Aorta (tissue), 5 donors: ENCODE measurements at regions not wholly inside any gene's neighbourhood (a gene's known extent, or its start where the extent isn't known, plus 50 kb on each side); places are given as distances from the start of the nearest gene placed in this dataset.

ENCODE experiments used
- ATAC-seq: fragments of 200-7000 bp; cut with Tn5 transposase; one replicate; pipeline ENCODE4 v1.9.1; 2022; ENCODE audit warnings: moderate library complexity; ENCODE audit not compliant: low FRiP score
- DNase-seq, 2 donors: peaks; one replicate each; pipeline ENCODE4 v3.0.0-alpha.2; 2020
- H3K27ac ChIP-seq, 2 donors: one replicate each; pipeline ENCODE4 v1.5.1; 2013; ENCODE audit warnings: low read length in 2 of 2, mild to moderate bottlenecking in 2 of 2, moderate library complexity in 2 of 2, control low read depth in 1 of 2, inconsistent platforms in 1 of 2, low read depth in 1 of 2
- H3K27me3 ChIP-seq, 2 donors: one replicate each; pipeline ENCODE4 v1.6.1; 2013; ENCODE audit warnings: control low read depth in 1 of 2, low read length in 1 of 2, mild to moderate bottlenecking in 1 of 2, moderate library complexity in 1 of 2; ENCODE audit not compliant: insufficient read depth in 2 of 2, control insufficient read depth in 1 of 2
- H3K36me3 ChIP-seq, 2 donors: one replicate each; pipeline ENCODE4 v1.6.1; 2013; ENCODE audit warnings: control low read depth in 1 of 2, low read length in 1 of 2, mild to moderate bottlenecking in 1 of 2; ENCODE audit not compliant: insufficient read depth in 2 of 2, control insufficient read depth in 1 of 2
- H3K4me1 ChIP-seq, 2 donors: one replicate each; pipeline ENCODE4 v1.6.1; 2013; ENCODE audit warnings: low read length in 2 of 2, control low read depth in 1 of 2, mild to moderate bottlenecking in 1 of 2, moderate library complexity in 1 of 2; ENCODE audit not compliant: insufficient read depth in 2 of 2, control insufficient read depth in 1 of 2
- H3K4me3 ChIP-seq, 2 donors: one replicate each; pipeline ENCODE4 v1.5.1; 2013; ENCODE audit warnings: low read length in 2 of 2, control low read depth in 1 of 2, mild to moderate bottlenecking in 1 of 2
- H3K9me3 ChIP-seq: one replicate; pipeline ENCODE4 v1.6.1; 2013; ENCODE audit warnings: mild to moderate bottlenecking, low read length; ENCODE audit not compliant: control insufficient read depth
- WGBS, 2 donors: extraction: QIAGEN DNeasy Blood & Tissue Kit; methylation state at CpG; one replicate each; pipeline ENCODE4 v1.1.7; 2013; 5-methylcytosine and 5-hydroxymethylcytosine counted together
- intact Hi-C, 2 donors: fragments of 100-400 bp; cut with DNase I; formaldehyde crosslinking; loops; one replicate each; pipeline versions ENCODE4 v1.14.2 to v1.15.0; 2022
- donor health status: healthy with polysubstance abuse.
- donor health status: Bipolar disorder and iron deficiency.
- donor health status: DM: no; HTN: no; CAD: no.
- donor health status: DM: no; HTN: no; CAD: no.
- donor health status: DM: yes; HTN: yes; CAD: no.

GRCh38 chr3:113051787-113052186 lies 61.0 kb downstream of the GTPBP8 start:
- Histone ChIP-seq H3K36me3 (no peaks in the 10 kb centered on the region), H3K27me3 (no peaks in the 10 kb centered on the region), H3K27ac (no peak overlapping the region), H3K9me3 (no peaks in the 10 kb centered on the region), H3K4me1 (no peaks in the 10 kb centered on the region), H3K4me3 (peak overlapping the region in 1 of 2 donors; percentile 32)
- peak; percentile 55 for ATAC-seq
- no peak for DNase-seq
- intact Hi-C loops = loop anchor here (1.0 to 10.0 kb wide), 5 partner anchors 81 to 573 kb away; no protein-coding TSS in a partner anchor
- 5 to 15% methylated on average over 3 of the region's 3 CpGs for WGBS, 2 donors

- Histone ChIP-seq H3K27me3 (no peaks in the 10 kb centered on the region), H3K4me3 (no peak overlapping the region), H3K36me3 (no peaks in the 10 kb centered on the region), H3K27ac (no peak overlapping the region), H3K9me3 (no peaks in the 10 kb centered on the region), H3K4me1 (no peaks in the 10 kb centered on the region)
- intact Hi-C loops = loop anchor here (5.0 to 10.0 kb wide), 3 partner anchors 79 to 572 kb away; no protein-coding TSS in a partner anchor
- ATAC-seq (no peak), DNase-seq (no peak)
- 90 to 100% methylated on average over 3 of the region's 3 CpGs for WGBS, 2 donors
Observed at GRCh38 chr3:113053169-113053568, 62.4 kb downstream of the GTPBP8 start.

- Histone ChIP-seq H3K4me3 (no peak overlapping the region), H3K27ac (no peak overlapping the region), H3K9me3 (no peaks in the 10 kb centered on the region), H3K27me3 (no peaks in the 10 kb centered on the region), H3K4me1 (no peaks in the 10 kb centered on the region), H3K36me3 (no peaks in the 10 kb centered on the region)
- no peak for DNase-seq
- 0 to 53% methylated on average over 1 of the region's 1 CpG for WGBS, 2 donors
- intact Hi-C loops = loop anchor here (2.0 to 10.0 kb wide), 4 partner anchors 78 to 570 kb away; no protein-coding TSS in a partner anchor
- no peak for ATAC-seq
Observed at GRCh38 chr3:113054552-113054951, 63.8 kb downstream of the GTPBP8 start.

GRCh38 chr3:113055201-113055600 lies 64.4 kb downstream of the GTPBP8 start:
- no peak for ATAC-seq
- no peak for DNase-seq
- no peaks in the 10 kb centered on the region for H3K36me3 ChIP-seq
- no peaks in the 10 kb centered on the region for H3K27me3 ChIP-seq
- H3K27ac ChIP-seq = no peak overlapping the region
- no peak overlapping the region for H3K4me3 ChIP-seq
- no peaks in the 10 kb centered on the region for H3K9me3 ChIP-seq
- H3K4me1 ChIP-seq = no peaks in the 10 kb centered on the region
- intact Hi-C loops = loop anchor here in 1 of 2 donors (2.0 to 10.0 kb wide), 2 partner anchors 240 to 570 kb away; no protein-coding TSS in a partner anchor

- no peaks in the 10 kb centered on the region for H3K9me3 ChIP-seq
- H3K4me1 ChIP-seq = no peaks in the 10 kb centered on the region
- DNase-seq (no peak), ATAC-seq (no peak)
- intact Hi-C loops = loop anchor here in 1 of 2 donors (2.0 to 10.0 kb wide), 2 partner anchors 239 to 569 kb away; no protein-coding TSS in a partner anchor
- H3K36me3 ChIP-seq = no peaks in the 10 kb centered on the region
- no peak overlapping the region for H3K4me3 ChIP-seq
- H3K27ac ChIP-seq = no peak overlapping the region
- WGBS, 2 donors = 88 to 95% methylated on average over 5 of the region's 5 CpGs
- no peaks in the 10 kb centered on the region for H3K27me3 ChIP-seq
Observed at GRCh38 chr3:113055961-113056360, 65.2 kb downstream of the GTPBP8 start.

GRCh38 chr3:113057117-113057516 lies 66.3 kb downstream of the GTPBP8 start:
- H3K4me1 ChIP-seq = no peaks in the 10 kb centered on the region
- no peak overlapping the region for H3K27ac ChIP-seq
- no peaks in the 10 kb centered on the region for H3K27me3 ChIP-seq
- H3K4me3 ChIP-seq = no peak overlapping the region
- intact Hi-C loops = loop anchor here in 1 of 2 donors (10.0 kb wide), 1 partner anchor 568 kb away; no protein-coding TSS in a partner anchor
- DNase-seq (no peak), ATAC-seq (no peak)
- no peaks in the 10 kb centered on the region for H3K36me3 ChIP-seq
- WGBS, 2 donors = 75 to 76% methylated on average over 3 of the region's 3 CpGs
- H3K9me3 ChIP-seq = no peaks in the 10 kb centered on the region

GRCh38 chr3:113058188-113058587 lies 67.4 kb downstream of the GTPBP8 start:
- H3K4me1 ChIP-seq = no peaks in the 10 kb centered on the region
- no peak for ATAC-seq
- H3K27me3 ChIP-seq = no peaks in the 10 kb centered on the region
- H3K4me3 ChIP-seq = no peak overlapping the region
- no peaks in the 10 kb centered on the region for H3K36me3 ChIP-seq
- DNase-seq = no peak
- no peak overlapping the region for H3K27ac ChIP-seq
- intact Hi-C loops = loop anchor here in 1 of 2 donors (10.0 kb wide), 1 partner anchor 567 kb away; no protein-coding TSS in a partner anchor
- no peaks in the 10 kb centered on the region for H3K9me3 ChIP-seq
- WGBS, 2 donors = 94 to 95% methylated on average over 3 of the region's 3 CpGs

GRCh38 chr3:113062705-113063104 lies 71.9 kb downstream of the GTPBP8 start:
- Histone ChIP-seq H3K27me3 (no peaks in the 10 kb centered on the region), H3K36me3 (no peaks in the 10 kb centered on the region), H3K9me3 (no peaks in the 10 kb centered on the region), H3K4me1 (peaks cover 0 to 3% of the 10 kb centered on the region in 2 donors), H3K27ac (no peak overlapping the region), H3K4me3 (no peak overlapping the region)
- DNase-seq (no peak), ATAC-seq (no peak)
- intact Hi-C loops = no loop called here

- intact Hi-C loops = no loop called here
Observed at GRCh38 chr3:113063126-113063894, 72.5 kb downstream of the GTPBP8 start.

More at GRCh38 chr3:113063126-113063894, 72.5 kb downstream of the GTPBP8 start:
- Histone ChIP-seq H3K27me3 (no peaks in the 10 kb centered on the region), H3K4me1 (peaks cover 0 to 3% of the 10 kb centered on the region in 2 donors), H3K9me3 (no peaks in the 10 kb centered on the region), H3K36me3 (no peaks in the 10 kb centered on the region), H3K4me3 (no peak overlapping the region), H3K27ac (no peak overlapping the region)
- DNase-seq (no peak), ATAC-seq (no peak)
- 53% methylated on average over 4 of the region's 4 CpGs for WGBS, 2 donors
